Omental fat pad (tissue), 3 donors: ENCODE measurements at regions not wholly inside any gene's neighbourhood (a gene's known extent, or its start where the extent isn't known, plus 50 kb on each side); places are given as distances from the start of the nearest gene placed in this dataset.

ENCODE experiments used
- ATAC-seq: fragments of 150-250 bp; one replicate; pipeline ENCODE4 v1.9.1; 2016; ENCODE audit warnings: mild to moderate bottlenecking, moderate library complexity; ENCODE audit not compliant: low FRiP score
- DNase-seq: peaks from one replicate; pipeline ENCODE4 v3.0.0-alpha.2; 2019; ENCODE audit warnings: low spot score
- CTCF ChIP-seq, 3 donors: fragments of 450-650 bp; IDR thresholded peaks; one replicate each; pipeline ENCODE4 v1.5.1; 2016 to 2017; ENCODE audit warnings: antibody characterized with exemption in 3 of 3, mild to moderate bottlenecking in 3 of 3, moderate library complexity in 2 of 3

DNA sequence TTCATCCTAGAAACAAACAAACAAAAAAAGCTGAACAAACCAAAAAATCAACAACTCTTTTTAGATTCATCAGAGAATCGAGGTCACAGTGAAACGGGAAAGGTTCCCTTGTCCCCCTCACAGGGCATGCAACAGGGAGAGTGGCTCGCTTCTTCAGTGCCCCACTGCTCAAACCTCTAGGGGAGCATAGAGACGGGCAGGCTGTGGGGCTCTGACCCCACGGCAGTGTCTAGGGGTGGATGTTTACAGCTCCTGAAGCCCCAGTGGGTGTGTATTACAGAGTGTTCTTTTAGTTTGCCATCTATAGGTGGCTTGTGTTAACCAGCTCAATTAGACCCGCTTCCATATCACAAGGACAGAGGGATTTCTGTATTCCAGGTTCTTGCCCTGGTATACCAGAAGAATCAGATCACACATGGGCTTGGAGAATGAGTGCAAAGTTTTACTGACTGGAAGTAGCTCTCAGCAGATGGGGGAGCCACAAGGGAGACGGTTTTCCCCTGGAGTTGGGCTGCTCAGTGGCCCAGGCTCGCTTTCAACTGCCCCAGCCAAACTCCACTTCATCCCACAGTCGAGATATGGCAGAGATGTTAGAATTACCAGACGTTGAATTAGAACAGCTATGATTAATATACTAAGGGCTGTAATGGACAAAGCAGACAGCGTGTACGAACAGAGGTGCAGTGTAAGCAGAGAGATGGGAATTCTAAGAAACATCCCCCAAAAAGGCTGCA is 192.6 kb upstream of the CST7 start:
- TF ChIP-seq CTCF (IDR thresholded peaks at IDR 0.05) = no peak
- no peak for DNase-seq
- ATAC-seq = no peak

DNA sequence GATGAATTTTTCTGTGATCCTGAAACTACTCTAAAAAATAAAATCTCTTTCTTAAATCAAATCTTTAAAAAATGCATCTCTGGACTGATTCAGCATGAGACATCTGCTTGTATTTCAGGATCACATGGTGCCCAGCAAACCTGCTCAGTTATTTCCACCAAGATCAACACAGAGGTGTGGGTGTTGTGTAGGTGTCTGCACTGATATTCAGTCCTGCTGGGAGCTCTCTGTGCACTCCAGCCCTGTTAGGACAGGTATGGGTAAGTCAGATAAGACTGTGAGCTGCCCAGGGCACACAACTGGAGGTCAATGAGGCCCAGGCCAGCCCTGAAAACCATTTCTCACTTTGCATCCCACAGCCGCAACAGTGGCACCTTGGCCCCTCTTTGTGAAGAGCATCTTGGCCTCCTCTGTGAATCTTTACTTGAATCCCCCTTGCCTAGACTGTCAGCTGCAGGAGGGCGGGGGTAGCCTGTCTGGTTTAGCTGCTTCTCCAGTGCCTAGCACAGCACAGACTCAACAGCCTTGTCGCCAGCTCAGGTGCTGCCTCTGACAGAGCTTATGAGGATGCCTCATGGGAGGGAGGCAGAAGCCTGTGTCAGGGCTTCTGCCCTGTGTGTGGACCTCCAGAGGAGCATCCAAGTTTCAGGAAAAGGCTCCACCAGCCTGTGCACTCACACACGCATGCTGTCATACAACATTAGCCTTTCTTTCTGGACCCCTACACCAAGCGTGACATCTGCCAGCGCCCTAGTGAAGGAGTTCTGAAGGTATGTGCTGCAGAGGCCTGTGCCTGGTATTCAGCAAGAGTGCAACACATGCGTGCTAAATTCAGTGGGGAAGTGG is 187.6 kb upstream of the CST7 start:
- ATAC-seq (no peak), DNase-seq (no peak)
- TF ChIP-seq CTCF (IDR thresholded peaks at IDR 0.05) = no peak

- no peak for ATAC-seq
- no peak for TF ChIP-seq CTCF (IDR thresholded peaks at IDR 0.05)
- DNase-seq = no peak
These were observed 186.7 kb upstream of the CST7 start for GRCh38 chr20:24762371-24762770.

- no peak for TF ChIP-seq CTCF (IDR thresholded peaks at IDR 0.05)
- ATAC-seq (no peak), DNase-seq (no peak)
These were observed 186.2 kb upstream of the CST7 start for GRCh38 chr20:24762791-24763350.

GRCh38 chr20:24763386-24764026 is 185.6 kb upstream of the CST7 start:
- DNase-seq (no peak), ATAC-seq (no peak)
- TF ChIP-seq CTCF (IDR thresholded peaks at IDR 0.05) = no peak

GRCh38 chr20:24764027-24764793 is 184.9 kb upstream of the CST7 start:
- no peak for TF ChIP-seq CTCF (IDR thresholded peaks at IDR 0.05)
- ATAC-seq (no peak), DNase-seq (no peak)
